ENCODE measurements at regions not wholly inside any gene's neighbourhood (a gene's known extent, or its start where the extent isn't known, plus 50 kb on each side); places are given as distances from the start of the nearest gene placed in this dataset.

DNA sequence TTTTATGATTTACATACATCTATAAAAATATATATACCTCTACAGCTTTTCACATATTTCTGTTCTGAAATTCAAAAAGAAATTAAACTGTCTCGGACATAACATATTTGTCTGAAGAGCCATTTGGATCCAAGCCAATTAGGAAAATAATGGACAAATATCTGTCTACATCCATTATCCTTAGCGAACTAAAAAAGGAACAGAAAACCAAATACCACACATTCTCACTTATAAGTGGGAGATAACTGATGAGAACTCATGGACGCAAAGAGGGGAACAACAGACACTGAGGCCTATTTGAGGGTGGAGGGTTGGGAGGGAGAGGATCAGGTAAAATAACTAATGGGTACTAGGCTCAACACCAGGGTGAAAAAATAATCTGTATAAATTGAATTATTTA is 829.4 kb upstream of the ALCAM start:
- TF ChIP-seq GATA3 (IDR thresholded peaks at IDR 0.05; ENCODE audit: borderline replicate concordance) (no peak), TFCP2L1 (CRISPR knock-in tag; IDR thresholded peaks at IDR 0.05) (no peak), MAFK (IDR thresholded peaks at IDR 0.05; ENCODE audit: partially characterized antibody) (no peak), SREBF2 (IDR thresholded peaks at IDR 0.05) (no peak), EHMT2 (IDR thresholded peaks at IDR 0.05; ENCODE audit: low read depth) (no peak), JUN (IDR thresholded peaks at IDR 0.05) (no peak), RNF2 (IDR thresholded peaks at IDR 0.05; ENCODE audit: borderline replicate concordance, low read depth) (no peak), NR3C1 (IDR thresholded peaks at IDR 0.05) (no peak), ZSCAN20 (CRISPR knock-in tag; IDR thresholded peaks at IDR 0.05) (no peak), RFX5 (IDR thresholded peaks at IDR 0.05) (no peak), CHD4 (IDR thresholded peaks at IDR 0.05; ENCODE audit: borderline replicate concordance) (no peak), MAZ (IDR thresholded peaks at IDR 0.05; ENCODE audit: borderline replicate concordance, low read depth, low read length) (no peak), NFE2L2 (conservative IDR thresholded peaks at IDR 0.05; ENCODE audit: low read length) (no peak), FOXS1 (CRISPR knock-in tag; IDR thresholded peaks at IDR 0.05) (no peak)
- TF ChIP-seq, protein P1, sequence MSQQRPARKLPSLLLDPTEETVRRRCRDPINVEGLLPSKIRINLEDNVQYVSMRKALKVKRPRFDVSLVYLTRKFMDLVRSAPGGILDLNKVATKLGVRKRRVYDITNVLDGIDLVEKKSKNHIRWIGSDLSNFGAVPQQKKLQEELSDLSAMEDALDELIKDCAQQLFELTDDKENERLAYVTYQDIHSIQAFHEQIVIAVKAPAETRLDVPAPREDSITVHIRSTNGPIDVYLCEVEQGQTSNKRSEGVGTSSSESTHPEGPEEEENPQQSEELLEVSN (IDR thresholded peaks at IDR 0.05; ENCODE audit: borderline replicate concordance, low read depth) = no peak
- TF ChIP-seq, protein P2, sequence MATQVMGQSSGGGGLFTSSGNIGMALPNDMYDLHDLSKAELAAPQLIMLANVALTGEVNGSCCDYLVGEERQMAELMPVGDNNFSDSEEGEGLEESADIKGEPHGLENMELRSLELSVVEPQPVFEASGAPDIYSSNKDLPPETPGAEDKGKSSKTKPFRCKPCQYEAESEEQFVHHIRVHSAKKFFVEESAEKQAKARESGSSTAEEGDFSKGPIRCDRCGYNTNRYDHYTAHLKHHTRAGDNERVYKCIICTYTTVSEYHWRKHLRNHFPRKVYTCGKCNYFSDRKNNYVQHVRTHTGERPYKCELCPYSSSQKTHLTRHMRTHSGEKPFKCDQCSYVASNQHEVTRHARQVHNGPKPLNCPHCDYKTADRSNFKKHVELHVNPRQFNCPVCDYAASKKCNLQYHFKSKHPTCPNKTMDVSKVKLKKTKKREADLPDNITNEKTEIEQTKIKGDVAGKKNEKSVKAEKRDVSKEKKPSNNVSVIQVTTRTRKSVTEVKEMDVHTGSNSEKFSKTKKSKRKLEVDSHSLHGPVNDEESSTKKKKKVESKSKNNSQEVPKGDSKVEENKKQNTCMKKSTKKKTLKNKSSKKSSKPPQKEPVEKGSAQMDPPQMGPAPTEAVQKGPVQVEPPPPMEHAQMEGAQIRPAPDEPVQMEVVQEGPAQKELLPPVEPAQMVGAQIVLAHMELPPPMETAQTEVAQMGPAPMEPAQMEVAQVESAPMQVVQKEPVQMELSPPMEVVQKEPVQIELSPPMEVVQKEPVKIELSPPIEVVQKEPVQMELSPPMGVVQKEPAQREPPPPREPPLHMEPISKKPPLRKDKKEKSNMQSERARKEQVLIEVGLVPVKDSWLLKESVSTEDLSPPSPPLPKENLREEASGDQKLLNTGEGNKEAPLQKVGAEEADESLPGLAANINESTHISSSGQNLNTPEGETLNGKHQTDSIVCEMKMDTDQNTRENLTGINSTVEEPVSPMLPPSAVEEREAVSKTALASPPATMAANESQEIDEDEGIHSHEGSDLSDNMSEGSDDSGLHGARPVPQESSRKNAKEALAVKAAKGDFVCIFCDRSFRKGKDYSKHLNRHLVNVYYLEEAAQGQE (IDR thresholded peaks at IDR 0.05) = no peak
- TF ChIP-seq, protein P3, sequence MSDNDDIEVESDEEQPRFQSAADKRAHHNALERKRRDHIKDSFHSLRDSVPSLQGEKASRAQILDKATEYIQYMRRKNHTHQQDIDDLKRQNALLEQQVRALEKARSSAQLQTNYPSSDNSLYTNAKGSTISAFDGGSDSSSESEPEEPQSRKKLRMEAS (IDR thresholded peaks at IDR 0.05) = no peak
- TF ChIP-seq, protein P4, sequence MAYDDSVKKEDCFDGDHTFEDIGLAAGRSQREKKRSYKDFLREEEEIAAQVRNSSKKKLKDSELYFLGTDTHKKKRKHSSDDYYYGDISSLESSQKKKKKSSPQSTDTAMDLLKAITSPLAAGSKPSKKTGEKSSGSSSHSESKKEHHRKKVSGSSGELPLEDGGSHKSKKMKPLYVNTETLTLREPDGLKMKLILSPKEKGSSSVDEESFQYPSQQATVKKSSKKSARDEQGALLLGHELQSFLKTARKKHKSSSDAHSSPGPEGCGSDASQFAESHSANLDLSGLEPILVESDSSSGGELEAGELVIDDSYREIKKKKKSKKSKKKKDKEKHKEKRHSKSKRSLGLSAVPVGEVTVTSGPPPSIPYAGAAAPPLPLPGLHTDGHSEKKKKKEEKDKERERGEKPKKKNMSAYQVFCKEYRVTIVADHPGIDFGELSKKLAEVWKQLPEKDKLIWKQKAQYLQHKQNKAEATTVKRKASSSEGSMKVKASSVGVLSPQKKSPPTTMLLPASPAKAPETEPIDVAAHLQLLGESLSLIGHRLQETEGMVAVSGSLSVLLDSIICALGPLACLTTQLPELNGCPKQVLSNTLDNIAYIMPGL (CRISPR knock-in tag; IDR thresholded peaks at IDR 0.05; ENCODE audit: borderline replicate concordance) = no peak
- FAIRE-seq (no peak), ATAC-seq (no peak), DNase-seq (ENCODE audit: low read depth in 1 of 2, low spot score in 1 of 2) (no peak)
- no peak overlapping the region for H3K4me3 ChIP-seq
- WGBS (ENCODE audit: missing lambda C conversion rate) = 47% methylated on average over 3 of the region's 3 CpGs
- no peaks in the 10 kb centered on the region; the same call in 2 of the 3 replicates for H3K9me3 ChIP-seq
- no peaks in the 10 kb centered on the region for H3K4me1 ChIP-seq
- ChIA-PET POLR2A (no interaction called here), CTCF (interaction anchor here (0.9 kb wide), 1 partner anchor 79 kb away, joined by 3 read pairs; no protein-coding TSS in a partner anchor)
- no peak overlapping the region for H3K4me2 ChIP-seq
- H3K27ac ChIP-seq = no peak overlapping the region

DNA sequence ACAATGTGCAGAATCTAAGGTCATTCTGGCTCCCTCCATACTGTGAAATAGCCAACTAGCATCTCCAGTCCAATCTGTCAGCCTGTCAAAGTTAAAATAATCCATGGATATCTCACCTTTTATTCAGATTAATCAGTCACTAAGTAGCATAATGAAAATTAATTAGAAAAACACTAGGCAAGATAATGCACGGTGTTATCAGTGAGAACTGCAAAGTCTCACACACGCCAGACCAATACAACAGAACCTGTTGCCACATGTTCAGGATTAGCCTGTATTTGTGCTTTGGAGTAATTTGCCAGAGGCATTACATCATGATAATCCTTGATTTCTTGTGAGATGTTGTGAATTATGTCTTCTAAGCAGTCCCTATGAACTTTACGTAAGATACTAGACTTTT is 820.4 kb upstream of the ALCAM start:
- no peak overlapping the region for H3K4me3 ChIP-seq
- TF ChIP-seq HDAC2 (IDR thresholded peaks at IDR 0.05) (no peak), MAFK (IDR thresholded peaks at IDR 0.05; ENCODE audit: partially characterized antibody) (no peak), NFE2L2 (conservative IDR thresholded peaks at IDR 0.05; ENCODE audit: low read length) (no peak), CHD4 (IDR thresholded peaks at IDR 0.05; ENCODE audit: borderline replicate concordance) (no peak), HOXB13 (CRISPR knock-in tag; IDR thresholded peaks at IDR 0.05; ENCODE audit: low read depth) (no peak), ESRRA (IDR thresholded peaks at IDR 0.05; ENCODE audit: borderline replicate concordance, low read length) (no peak), SMC3 (IDR thresholded peaks at IDR 0.05) (no peak), POLR2AphosphoS2 (conservative IDR thresholded peaks at IDR 0.05; ENCODE audit: low read length) (no peak), FOSB (CRISPR knock-in tag; IDR thresholded peaks at IDR 0.05) (no peak), ZNF302 (CRISPR knock-in tag; IDR thresholded peaks at IDR 0.05) (no peak), HOXB5 (CRISPR knock-in tag; IDR thresholded peaks at IDR 0.05) (no peak)
- TF ChIP-seq, protein P5, sequence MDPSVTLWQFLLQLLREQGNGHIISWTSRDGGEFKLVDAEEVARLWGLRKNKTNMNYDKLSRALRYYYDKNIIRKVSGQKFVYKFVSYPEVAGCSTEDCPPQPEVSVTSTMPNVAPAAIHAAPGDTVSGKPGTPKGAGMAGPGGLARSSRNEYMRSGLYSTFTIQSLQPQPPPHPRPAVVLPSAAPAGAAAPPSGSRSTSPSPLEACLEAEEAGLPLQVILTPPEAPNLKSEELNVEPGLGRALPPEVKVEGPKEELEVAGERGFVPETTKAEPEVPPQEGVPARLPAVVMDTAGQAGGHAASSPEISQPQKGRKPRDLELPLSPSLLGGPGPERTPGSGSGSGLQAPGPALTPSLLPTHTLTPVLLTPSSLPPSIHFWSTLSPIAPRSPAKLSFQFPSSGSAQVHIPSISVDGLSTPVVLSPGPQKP (IDR thresholded peaks at IDR 0.05; ENCODE audit: low read depth, low read length) = no peak
- TF ChIP-seq, protein P3 (IDR thresholded peaks at IDR 0.05) = no peak

More for the DNA sequence above, 820.4 kb upstream of the ALCAM start:
- no peak overlapping the region for H3K27ac ChIP-seq
- no peak for FAIRE-seq
- DNase-seq (ENCODE audit: low read depth in 1 of 2, low spot score in 1 of 2) = no peak
- WGBS (ENCODE audit: missing lambda C conversion rate) = 60% methylated on average over 3 of the region's 3 CpGs
- POLR2A ChIA-PET = no interaction called here
- CTCF ChIA-PET = no interaction called here
- no peaks in the 10 kb centered on the region for H3K9me3 ChIP-seq
- H3K4me2 ChIP-seq = no peak overlapping the region
- no peaks in the 10 kb centered on the region for H3K4me1 ChIP-seq
- no peak for ATAC-seq

All from A549 (cell line).